Lower lobe of right lung (tissue), 2 donors: ENCODE measurements at regions not wholly inside any gene's neighbourhood (a gene's known extent, or its start where the extent isn't known, plus 50 kb on each side); places are given as distances from the start of the nearest gene placed in this dataset.

Experiments
- ATAC-seq, 2 donors: fragments of 200-7000 bp; cut with Tn5 transposase; one replicate each; pipeline ENCODE4 v1.9.1; 2020 to 2022; ENCODE audit warnings: mild to moderate bottlenecking in 2 of 2, moderate library complexity in 2 of 2
- DNase-seq: peaks from one replicate; pipeline ENCODE4 v3.0.0-alpha.2; 2020
- H3K27ac ChIP-seq: fragments of 200-600 bp; one replicate; pipeline ENCODE4 v1.8.0; 2022
- H3K27me3 ChIP-seq: fragments of 200-600 bp; one replicate; pipeline ENCODE4 v1.8.0; 2022; ENCODE audit warnings: low read depth
- H3K36me3 ChIP-seq: fragments of 200-600 bp; one replicate; pipeline ENCODE4 v1.8.0; 2022; ENCODE audit warnings: mild to moderate bottlenecking
- H3K4me1 ChIP-seq: fragments of 200-600 bp; one replicate; pipeline ENCODE4 v1.8.0; 2022
- H3K4me3 ChIP-seq: fragments of 200-600 bp; one replicate; pipeline ENCODE4 v1.8.0; 2022; ENCODE audit warnings: mild to moderate bottlenecking
- H3K9me3 ChIP-seq: fragments of 200-600 bp; one replicate; pipeline ENCODE4 v1.8.0; 2022
- intact Hi-C: fragments of 100-400 bp; cut with DNase I; formaldehyde crosslinking; loops from one replicate; pipeline ENCODE4 v1.11.0; 2022
- TF ChIP-seq, protein P1 (sequence below): fragments of 200-600 bp; IDR thresholded peaks from one replicate; pipeline ENCODE4 v1.8.0; 2022; ENCODE audit warnings: antibody characterized with exemption, mild to moderate bottlenecking
- donor health status: DM: no; HTN: yes; CAD: no; lungs with severe emphysema.

DNA sequence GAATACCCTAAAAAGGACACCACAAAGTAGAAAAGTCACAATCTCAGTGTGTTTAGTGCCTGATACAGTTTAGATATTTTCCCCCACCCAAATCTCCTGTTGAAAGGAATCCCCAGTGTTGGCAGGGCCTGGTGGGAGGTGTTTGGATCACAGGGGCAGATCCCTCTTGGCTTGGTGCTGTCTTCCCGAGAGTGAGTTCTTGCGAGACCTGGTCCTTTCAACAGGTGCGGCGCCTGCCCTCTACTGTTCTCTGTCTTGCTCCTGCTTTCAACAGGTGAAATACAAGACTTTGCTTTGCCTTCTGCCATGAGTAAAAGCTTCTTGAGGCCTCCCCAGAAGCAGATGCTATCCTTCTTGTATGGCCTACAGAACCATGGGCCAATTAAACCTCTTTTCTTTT is 534.3 kb upstream of the NRSN1 start:
- DNase-seq (no peak), ATAC-seq (no peak)
- Histone ChIP-seq H3K36me3 (no peaks in the 10 kb centered on the region), H3K4me1 (no peaks in the 10 kb centered on the region), H3K4me3 (no peak overlapping the region), H3K27me3 (no peaks in the 10 kb centered on the region), H3K9me3 (no peaks in the 10 kb centered on the region), H3K27ac (no peak overlapping the region)
- intact Hi-C loops, result no loop called here
- TF ChIP-seq, protein P1, sequence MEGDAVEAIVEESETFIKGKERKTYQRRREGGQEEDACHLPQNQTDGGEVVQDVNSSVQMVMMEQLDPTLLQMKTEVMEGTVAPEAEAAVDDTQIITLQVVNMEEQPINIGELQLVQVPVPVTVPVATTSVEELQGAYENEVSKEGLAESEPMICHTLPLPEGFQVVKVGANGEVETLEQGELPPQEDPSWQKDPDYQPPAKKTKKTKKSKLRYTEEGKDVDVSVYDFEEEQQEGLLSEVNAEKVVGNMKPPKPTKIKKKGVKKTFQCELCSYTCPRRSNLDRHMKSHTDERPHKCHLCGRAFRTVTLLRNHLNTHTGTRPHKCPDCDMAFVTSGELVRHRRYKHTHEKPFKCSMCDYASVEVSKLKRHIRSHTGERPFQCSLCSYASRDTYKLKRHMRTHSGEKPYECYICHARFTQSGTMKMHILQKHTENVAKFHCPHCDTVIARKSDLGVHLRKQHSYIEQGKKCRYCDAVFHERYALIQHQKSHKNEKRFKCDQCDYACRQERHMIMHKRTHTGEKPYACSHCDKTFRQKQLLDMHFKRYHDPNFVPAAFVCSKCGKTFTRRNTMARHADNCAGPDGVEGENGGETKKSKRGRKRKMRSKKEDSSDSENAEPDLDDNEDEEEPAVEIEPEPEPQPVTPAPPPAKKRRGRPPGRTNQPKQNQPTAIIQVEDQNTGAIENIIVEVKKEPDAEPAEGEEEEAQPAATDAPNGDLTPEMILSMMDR, result no peak

DNA sequence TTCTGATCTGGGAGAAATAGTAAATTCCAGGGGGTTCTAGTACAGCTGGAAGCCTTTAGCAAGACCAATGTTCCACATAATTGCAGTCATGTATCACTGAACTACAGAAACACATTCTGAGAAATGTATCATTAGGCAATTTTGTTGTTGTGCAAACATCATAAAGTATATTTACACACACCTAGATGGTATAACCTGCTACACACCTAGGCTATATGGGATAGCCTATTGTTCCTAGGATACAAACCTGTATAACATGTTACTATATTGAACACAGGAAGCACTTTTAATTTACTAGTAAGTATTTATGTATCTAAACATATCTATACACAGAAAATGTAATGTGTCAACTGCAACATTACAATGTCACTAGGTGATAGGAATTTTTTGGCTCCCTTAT is 525.9 kb upstream of the NRSN1 start:
- H3K4me1 ChIP-seq, result no peaks in the 10 kb centered on the region
- no peaks in the 10 kb centered on the region for H3K36me3 ChIP-seq
- DNase-seq, result no peak
- TF ChIP-seq, protein P1, result no peak
- no peaks in the 10 kb centered on the region for H3K27me3 ChIP-seq
- peaks cover 3% of the 10 kb centered on the region for H3K9me3 ChIP-seq
- no peak for ATAC-seq
- intact Hi-C loops, result no loop called here
- H3K27ac ChIP-seq, result no peak overlapping the region
- no peak overlapping the region for H3K4me3 ChIP-seq

DNA sequence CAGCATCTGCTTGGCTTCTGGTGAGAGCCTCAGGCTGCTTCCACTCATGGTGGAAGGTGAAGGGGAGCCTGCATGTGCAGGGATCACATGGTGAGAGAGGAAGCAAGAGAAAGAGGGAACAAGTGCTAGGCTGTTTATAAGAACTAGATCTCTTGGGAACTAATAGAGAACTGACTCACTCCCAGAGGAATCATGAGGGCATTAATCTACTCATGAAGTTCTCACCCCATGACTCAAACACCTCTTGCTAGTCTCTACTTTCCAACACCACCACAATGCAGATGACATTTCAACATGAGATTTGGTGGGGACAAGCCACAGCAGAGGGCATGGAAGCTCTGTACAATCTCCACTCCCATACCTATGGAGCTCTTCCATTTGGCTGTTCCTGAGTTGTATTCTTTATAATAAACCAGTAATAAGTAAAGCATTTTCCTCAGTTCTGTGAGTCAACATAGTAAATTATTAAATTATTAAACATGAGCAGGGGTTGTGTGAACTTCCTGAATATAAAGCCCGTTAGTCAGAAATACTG is 524.1 kb upstream of the NRSN1 start:
- Histone ChIP-seq H3K9me3 (peaks cover 3% of the 10 kb centered on the region), H3K4me3 (no peak overlapping the region), H3K36me3 (no peaks in the 10 kb centered on the region), H3K4me1 (no peaks in the 10 kb centered on the region), H3K27ac (no peak overlapping the region), H3K27me3 (no peaks in the 10 kb centered on the region)
- intact Hi-C loops, result no loop called here
- TF ChIP-seq, protein P1, result no peak
- ATAC-seq (no peak), DNase-seq (no peak)

DNA sequence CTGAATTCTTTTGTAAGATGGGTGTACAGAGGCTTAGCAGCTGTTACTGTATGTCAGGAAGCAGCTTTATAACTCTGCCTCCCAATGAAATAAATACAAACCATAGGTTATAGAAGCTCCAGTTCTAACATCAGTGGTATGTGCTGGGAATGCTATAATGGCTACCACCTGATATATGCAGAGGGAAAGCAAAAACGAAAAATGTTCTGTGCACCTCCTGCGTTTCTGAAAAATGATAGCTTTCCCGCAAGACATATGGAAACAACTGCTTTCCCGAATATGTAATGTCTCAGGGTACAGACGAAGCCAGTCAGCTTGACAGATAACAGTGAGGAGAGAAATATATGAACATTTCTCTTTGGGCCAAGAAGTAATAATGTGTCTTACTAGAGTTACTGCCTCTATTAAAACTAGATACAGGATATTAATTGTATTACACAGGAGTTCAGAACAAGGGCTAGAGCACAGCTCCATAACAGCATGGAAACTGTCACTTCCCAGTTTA is 517.0 kb upstream of the NRSN1 start:
- intact Hi-C loops, result no loop called here
- ATAC-seq, result no peak

DNA sequence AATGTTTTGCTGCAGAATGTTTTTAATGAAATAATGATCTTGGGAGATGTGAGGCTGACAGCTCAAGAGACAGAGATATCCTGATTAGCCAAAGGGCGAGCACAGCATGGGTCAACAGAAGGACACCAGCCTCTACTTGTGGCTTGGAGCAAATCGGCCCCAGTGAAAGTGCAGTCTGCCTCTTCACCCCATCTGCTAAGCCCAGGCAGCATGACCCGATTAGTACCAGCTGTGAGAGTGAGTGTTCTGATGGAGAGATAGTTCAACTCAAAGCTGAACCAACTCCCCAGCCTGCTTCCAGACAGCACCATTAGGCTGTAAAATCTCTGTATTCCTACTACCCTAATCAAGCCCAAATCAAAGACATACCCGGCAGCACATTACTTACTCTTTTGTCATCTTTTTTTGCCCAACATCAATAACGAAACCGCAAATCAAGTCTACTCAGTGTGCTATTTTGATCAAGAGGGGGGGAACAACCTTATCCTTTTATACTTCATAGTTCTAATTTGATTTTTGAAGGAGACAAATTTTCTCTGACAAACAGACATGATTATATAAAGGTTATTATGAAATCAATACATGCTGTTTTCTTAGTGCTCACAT is 514.1 kb upstream of the NRSN1 start:
- TF ChIP-seq, protein P1, result no peak
- H3K4me3 ChIP-seq, result no peak overlapping the region
- H3K27ac ChIP-seq, result no peak overlapping the region
- no peaks in the 10 kb centered on the region for H3K36me3 ChIP-seq
- no peaks in the 10 kb centered on the region for H3K4me1 ChIP-seq
- intact Hi-C loops, result no loop called here
- DNase-seq, result no peak
- no peaks in the 10 kb centered on the region for H3K27me3 ChIP-seq
- ATAC-seq, result no peak
- no peaks in the 10 kb centered on the region for H3K9me3 ChIP-seq

More for the DNA sequence above, 517.0 kb upstream of the NRSN1 start:
- no peaks in the 10 kb centered on the region for H3K9me3 ChIP-seq
- no peaks in the 10 kb centered on the region for H3K27me3 ChIP-seq
- H3K27ac ChIP-seq, result no peak overlapping the region
- TF ChIP-seq, protein P1, result no peak
- no peaks in the 10 kb centered on the region for H3K4me1 ChIP-seq
- no peaks in the 10 kb centered on the region for H3K36me3 ChIP-seq
- H3K4me3 ChIP-seq, result no peak overlapping the region
- no peak for DNase-seq
